ENCODE measurements at regions not wholly inside any gene's neighbourhood (a gene's known extent, or its start where the extent isn't known, plus 50 kb on each side); places are given as distances from the start of the nearest gene placed in this dataset.

GRCh38 chr18:40355726-40356125, 1599.3 kb upstream of the PIK3C3 start:
- H2BK15ac ChIP-seq (ENCODE audit: low read length), result no peak overlapping the region
- H2AK5ac ChIP-seq (ENCODE audit: low read depth, low read length), result no peak overlapping the region
- H4K5ac ChIP-seq (ENCODE audit: insufficient read length, low read depth, low read length), result no peak overlapping the region
- no peak overlapping the region for H3K56ac ChIP-seq (replicated peaks; ENCODE audit: insufficient read length, low read depth, low read length)
- H3K36me3 ChIP-seq (ENCODE audit: control insufficient read depth in 2 of 4, insufficient read depth in 4 of 4, low read length in 3 of 4), result no peaks in the 10 kb centered on the region; a peak in 1 of 8 replicates
- no peak overlapping the region for H3K4me2 ChIP-seq (ENCODE audit: insufficient read depth in 1 of 2, low read depth in 2 of 2, low read length in 2 of 2)
- ChIA-PET CTCF (ENCODE audit: partially characterized antibody) (no interaction called here), POLR2A (ENCODE audit: partially characterized antibody) (no interaction called here)
- H3K4me3 ChIP-seq (ENCODE audit: extremely low read depth in 1 of 4, insufficient read depth in 2 of 4, low read depth in 3 of 4, low read length in 4 of 4), result no peak overlapping the region
- no peak overlapping the region for H4K8ac ChIP-seq (ENCODE audit: extremely low read depth, insufficient read depth, low read length)
- H3K9ac ChIP-seq (replicated peaks in 1 of 4; ENCODE audit: extremely low read depth in 1 of 4, low read depth in 3 of 4, low read length in 3 of 4), result no peak overlapping the region
- H2AFZ ChIP-seq (ENCODE audit: low read length), result no peak overlapping the region
- H3K18ac ChIP-seq (ENCODE audit: extremely low read depth, low read length), result no peak overlapping the region
- H4K91ac ChIP-seq (replicated peaks; ENCODE audit: insufficient read length, low read length), result no peak overlapping the region
- H3K23me2 ChIP-seq (ENCODE audit: low read depth, low read length), result no peaks in the 10 kb centered on the region
- no peak overlapping the region for H2BK120ac ChIP-seq (replicated peaks; ENCODE audit: low read depth, low read length)
- no peak overlapping the region for H3K23ac ChIP-seq (ENCODE audit: insufficient read length)
- 100% methylated on average over 1 of the region's 1 CpG; no CpG with 5 or more reads in 1 of the 2 experiments for WGBS, 2 experiments (ENCODE audit: extremely low coverage in 1 of 2, insufficient coverage in 1 of 2, insufficient read length in 1 of 2, insufficient replicate concordance in 2 of 2, low coverage in 1 of 2, low lambda C conversion rate in 2 of 2, missing lambda C conversion rate in 1 of 2)
- H2BK20ac ChIP-seq (ENCODE audit: low read length), result no peak overlapping the region
- no peaks in the 10 kb centered on the region for H3K9me3 ChIP-seq (ENCODE audit: insufficient read depth in 2 of 2, low read depth in 1 of 2, low read length in 1 of 2)
- H3K4me1 ChIP-seq (replicated peaks in 1 of 4; ENCODE audit: control insufficient read depth in 3 of 4, insufficient read depth in 4 of 4, low read length in 3 of 4), result no peaks in the 10 kb centered on the region
- H3K79me1 ChIP-seq (ENCODE audit: low read depth, low read length), result no peaks in the 10 kb centered on the region
- no peak overlapping the region for H2BK12ac ChIP-seq (ENCODE audit: low read depth, low read length)
- no peaks in the 10 kb centered on the region for H3K27me3 ChIP-seq (replicated peaks in 1 of 4; ENCODE audit: control insufficient read depth in 3 of 4, extremely low read depth in 1 of 4, insufficient read depth in 3 of 4, low read length in 3 of 4)
- no peak overlapping the region for H3K27ac ChIP-seq (ENCODE audit: low read depth, low read length)
- no peaks in the 10 kb centered on the region for H4K20me1 ChIP-seq (replicated peaks in 1 of 2; ENCODE audit: control insufficient read depth in 1 of 2, insufficient read depth in 2 of 2, low read length in 2 of 2)
- H3K4ac ChIP-seq (replicated peaks; ENCODE audit: insufficient read length, low read depth, low read length), result no peak overlapping the region
- H3K79me2 ChIP-seq (ENCODE audit: control insufficient read depth in 1 of 2, insufficient read depth in 2 of 2, low read length in 2 of 2), result no peaks in the 10 kb centered on the region
- H3K14ac ChIP-seq (ENCODE audit: insufficient read length), result no peak overlapping the region
- FAIRE-seq (no peak), DNase-seq (ENCODE audit: low read depth in 1 of 2, low spot score in 2 of 2) (no peak)
- no peak overlapping the region for H2BK5ac ChIP-seq (ENCODE audit: low read depth, low read length)
- no peak for TF ChIP-seq BRCA1 (IDR thresholded peaks at IDR 0.05; ENCODE audit: low read depth, low read length)
- no peak for TF ChIP-seq ATF2 (IDR thresholded peaks at IDR 0.05; ENCODE audit: low read length)
- TF ChIP-seq SIRT6 (IDR thresholded peaks at IDR 0.05; ENCODE audit: low read length), result no peak
- TF ChIP-seq CHD2 (IDR thresholded peaks at IDR 0.05; ENCODE audit: low read length), result no peak
- TF ChIP-seq JUN (IDR thresholded peaks at IDR 0.05; ENCODE audit: low read depth, low read length), result no peak
- no peak for TF ChIP-seq EP300 (IDR thresholded peaks at IDR 0.05; ENCODE audit: borderline replicate concordance in 1 of 2, low read depth in 2 of 2, low read length in 2 of 2)
- TF ChIP-seq GABPA (IDR thresholded peaks at IDR 0.05; ENCODE audit: borderline replicate concordance, insufficient read depth, low read length), result no peak
- TF ChIP-seq CBX8 (IDR thresholded peaks at IDR 0.05; ENCODE audit: borderline replicate concordance, low read depth, low read length), result no peak
- no peak for TF ChIP-seq CTCF (IDR thresholded peaks at IDR 0.05; ENCODE audit: control extremely low read depth in 1 of 3, insufficient read depth in 1 of 3, low read depth in 1 of 3, low read length in 3 of 3)
- no peak for TF ChIP-seq TCF12 (IDR thresholded peaks at IDR 0.05; ENCODE audit: low read depth, low read length)
- TF ChIP-seq FOSL1 (IDR thresholded peaks at IDR 0.05; ENCODE audit: insufficient read depth, low read depth, low read length), result no peak

Data from H1 (cell line).